ENCODE measurements at regions not wholly inside any gene's neighbourhood (a gene's known extent, or its start where the extent isn't known, plus 50 kb on each side); places are given as distances from the start of the nearest gene placed in this dataset.

GRCh38 chr2:19029655-19030054 is 328.8 kb downstream of the OSR1 start:
- no peak for DNase-seq

GRCh38 chr2:19028587-19029375 is 329.6 kb downstream of the OSR1 start:
- peak; percentile 24 for DNase-seq

GRCh38 chr2:19027626-19028025 is 330.8 kb downstream of the OSR1 start:
- no peak for DNase-seq

- DNase-seq: no peak
Observed at GRCh38 chr2:19026261-19026660, 332.2 kb downstream of the OSR1 start.

GRCh38 chr2:19022334-19022733 is 336.1 kb downstream of the OSR1 start:
- DNase-seq: no peak

- DNase-seq: peak; percentile 35
Observed at GRCh38 chr2:19021721-19022120, 336.7 kb downstream of the OSR1 start.

- DNase-seq: no peak
Observed at GRCh38 chr2:19021100-19021476, 337.3 kb downstream of the OSR1 start.

- DNase-seq: no peak
Observed at GRCh38 chr2:19020144-19021099, 338.0 kb downstream of the OSR1 start.

GRCh38 chr2:19009510-19009909 is 348.9 kb downstream of the OSR1 start:
- no peak for DNase-seq

- DNase-seq: no peak
Observed at GRCh38 chr2:19003554-19003953, 354.9 kb downstream of the OSR1 start.

GRCh38 chr2:19000776-19001175 is 357.6 kb downstream of the OSR1 start:
- no peak for DNase-seq

GRCh38 chr2:18999198-18999597 is 359.2 kb downstream of the OSR1 start:
- no peak for DNase-seq

- no peak for DNase-seq
Observed at GRCh38 chr2:18998491-18998890, 359.9 kb downstream of the OSR1 start.

- no peak for DNase-seq
Observed at GRCh38 chr2:18993756-18994338, 364.6 kb downstream of the OSR1 start.

- DNase-seq: no peak
Observed at GRCh38 chr2:18991177-18992168, 366.9 kb downstream of the OSR1 start.

GRCh38 chr2:18988631-18989232 is 369.7 kb downstream of the OSR1 start:
- DNase-seq: no peak

- peak; percentile 73 for DNase-seq
Observed at GRCh38 chr2:18987592-18988073, 370.8 kb downstream of the OSR1 start.

GRCh38 chr2:18987016-18987415 is 371.4 kb downstream of the OSR1 start:
- DNase-seq: no peak

- DNase-seq: no peak
Observed at GRCh38 chr2:18986046-18986445, 372.4 kb downstream of the OSR1 start.

GRCh38 chr2:18980786-18981430 is 377.5 kb downstream of the OSR1 start:
- no peak for DNase-seq
